T-helper 2 cell (primary cell): ENCODE measurements at regions not wholly inside any gene's neighbourhood (a gene's known extent, or its start where the extent isn't known, plus 50 kb on each side); places are given as distances from the start of the nearest gene placed in this dataset.

ENCODE experiments used
- DNase-seq, 5 experiments: peaks; one replicate each; pipeline versions ENCODE4 v3.0.0 to v3.0.0-alpha.2; 2012 to 2022

DNA sequence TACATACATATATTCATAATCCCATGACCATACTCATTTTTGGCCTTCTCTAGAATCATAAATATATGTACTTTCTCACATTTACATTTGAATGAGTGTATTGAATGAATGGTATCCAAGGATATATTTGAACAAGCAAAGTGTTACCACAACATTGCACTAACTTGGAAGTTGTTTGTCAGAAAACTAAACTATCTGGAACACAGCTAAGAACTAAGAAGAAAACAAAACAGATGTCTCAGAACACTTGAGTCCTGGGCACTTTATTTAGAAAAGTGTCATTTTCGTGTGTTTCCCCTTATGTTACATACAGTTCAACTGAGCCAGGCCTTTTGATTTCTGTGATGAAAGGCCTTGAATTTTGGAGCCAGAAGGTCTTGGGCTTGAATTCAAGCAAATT, 466.7 kb upstream of the FAT1 start:
- DNase-seq = no peak

DNA sequence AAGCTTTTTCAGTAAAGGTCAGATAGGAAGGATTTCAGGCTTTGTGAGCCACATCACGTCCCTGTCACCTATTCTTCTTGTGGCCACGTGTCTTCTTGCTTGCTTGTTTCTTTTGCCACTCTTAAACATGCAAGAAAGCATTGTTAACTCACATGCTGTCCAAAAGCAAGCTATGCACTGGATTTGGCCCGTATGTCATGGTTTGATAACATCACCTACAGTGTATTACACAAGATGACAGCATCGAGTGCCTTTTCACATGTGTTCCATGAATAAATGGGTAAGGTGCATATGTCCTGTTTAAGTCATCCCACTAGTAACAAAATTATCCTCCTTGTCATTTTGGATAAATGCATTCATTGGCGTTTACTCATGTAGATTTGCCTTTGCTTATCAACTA, 468.0 kb upstream of the FAT1 start:
- DNase-seq = no peak

DNA sequence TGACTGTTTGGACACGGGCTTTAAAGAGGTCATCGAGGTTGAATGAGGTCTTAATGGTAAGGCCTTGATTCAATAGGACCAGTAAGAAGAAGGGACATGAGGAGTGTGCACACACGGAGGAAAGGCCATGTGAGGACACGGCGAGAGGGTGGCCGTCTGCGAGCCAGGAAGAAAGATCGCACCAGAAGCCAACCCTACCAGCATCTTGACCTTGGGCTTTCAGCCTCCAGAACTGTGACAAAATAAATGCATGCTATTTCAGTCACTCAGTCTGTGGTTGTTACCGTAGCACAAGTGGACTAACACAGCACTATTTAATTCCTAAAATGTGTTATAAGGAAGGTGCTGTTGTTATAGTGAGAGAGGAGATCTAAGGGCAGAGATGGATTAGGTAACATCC, 468.6 kb upstream of the FAT1 start:
- no peak for DNase-seq

DNA sequence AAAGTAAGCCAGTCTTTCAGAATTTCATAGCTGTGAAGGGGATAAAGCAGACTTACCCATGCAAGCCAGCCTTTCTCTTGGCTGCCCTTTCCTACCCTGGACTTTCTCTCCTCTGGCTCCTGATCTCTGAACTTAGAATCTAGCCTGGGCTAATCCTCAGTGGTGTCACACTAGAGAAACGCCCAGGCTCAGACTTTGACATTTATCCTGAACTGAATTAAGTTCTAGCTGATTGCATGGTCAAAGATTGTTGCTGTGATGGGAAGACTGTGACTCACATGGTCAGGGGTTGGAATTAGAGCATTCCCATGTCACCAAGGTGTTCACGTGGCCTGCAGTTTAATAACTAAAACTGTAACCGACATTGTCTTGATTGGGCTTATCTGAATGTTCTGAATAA, 469.5 kb upstream of the FAT1 start:
- DNase-seq = no peak

DNA sequence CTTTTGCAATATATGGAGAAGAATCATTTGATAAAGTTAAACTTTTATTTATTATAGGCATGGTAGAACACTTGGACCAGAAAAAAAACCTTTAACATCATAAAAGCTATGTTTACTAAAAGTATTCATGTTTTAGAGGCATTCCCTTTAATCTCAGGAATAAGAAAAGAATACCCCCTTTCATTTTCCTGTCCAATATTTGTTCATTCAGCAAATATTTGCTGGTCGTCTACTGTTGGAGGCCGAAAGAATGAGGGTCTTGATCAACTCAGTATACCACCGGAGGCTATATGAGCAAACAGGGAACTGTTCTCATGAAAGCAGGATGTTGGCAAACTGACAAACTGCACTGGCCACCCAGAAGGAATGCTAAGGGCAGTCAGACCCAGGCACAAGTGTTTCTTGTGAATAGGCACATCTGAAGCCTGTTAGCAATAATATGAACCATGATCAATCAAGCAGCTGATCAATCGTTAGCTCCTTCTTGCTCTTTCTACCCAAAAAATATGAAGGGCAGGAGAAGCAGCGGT, 480.8 kb upstream of the FAT1 start:
- DNase-seq = no peak

DNA sequence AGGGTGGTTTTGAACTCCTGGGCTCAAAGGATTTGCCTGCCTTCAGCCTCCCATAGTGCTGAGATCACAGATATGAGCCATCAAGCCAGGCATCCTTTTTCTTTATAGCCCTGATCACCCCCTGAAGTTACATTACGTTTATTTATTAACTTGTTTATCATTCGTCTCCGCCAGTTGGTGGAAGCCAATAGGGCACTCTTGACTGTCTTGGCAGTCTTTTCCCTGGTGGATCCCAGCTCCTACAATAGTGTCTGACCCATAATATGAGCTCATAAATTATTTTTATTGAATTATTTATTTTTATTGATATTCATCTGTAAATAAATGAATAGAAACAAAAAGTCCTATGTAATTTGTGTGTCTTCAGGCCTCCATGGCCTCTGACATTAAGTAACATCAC, 484.3 kb upstream of the FAT1 start:
- DNase-seq = no peak

DNA sequence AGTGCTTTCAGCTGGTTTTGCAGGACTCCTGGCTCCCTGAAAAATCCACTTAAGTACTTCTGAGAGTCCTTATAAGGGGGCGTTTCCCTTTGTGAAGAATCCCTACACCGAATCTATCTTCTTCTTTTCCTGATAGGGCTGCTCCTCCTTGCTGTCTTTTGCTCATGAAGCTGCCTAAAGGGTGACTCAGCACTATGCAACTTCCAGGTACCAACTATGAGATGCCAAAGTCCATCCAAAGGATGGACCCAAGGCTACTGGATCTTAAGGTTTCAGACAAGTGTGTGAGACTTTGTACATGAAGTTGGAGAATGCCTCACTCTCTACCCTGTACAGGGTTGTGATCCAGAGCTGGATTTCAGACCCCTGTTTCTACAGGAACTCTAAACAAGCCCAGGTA, 485.0 kb upstream of the FAT1 start:
- DNase-seq = no peak

DNA sequence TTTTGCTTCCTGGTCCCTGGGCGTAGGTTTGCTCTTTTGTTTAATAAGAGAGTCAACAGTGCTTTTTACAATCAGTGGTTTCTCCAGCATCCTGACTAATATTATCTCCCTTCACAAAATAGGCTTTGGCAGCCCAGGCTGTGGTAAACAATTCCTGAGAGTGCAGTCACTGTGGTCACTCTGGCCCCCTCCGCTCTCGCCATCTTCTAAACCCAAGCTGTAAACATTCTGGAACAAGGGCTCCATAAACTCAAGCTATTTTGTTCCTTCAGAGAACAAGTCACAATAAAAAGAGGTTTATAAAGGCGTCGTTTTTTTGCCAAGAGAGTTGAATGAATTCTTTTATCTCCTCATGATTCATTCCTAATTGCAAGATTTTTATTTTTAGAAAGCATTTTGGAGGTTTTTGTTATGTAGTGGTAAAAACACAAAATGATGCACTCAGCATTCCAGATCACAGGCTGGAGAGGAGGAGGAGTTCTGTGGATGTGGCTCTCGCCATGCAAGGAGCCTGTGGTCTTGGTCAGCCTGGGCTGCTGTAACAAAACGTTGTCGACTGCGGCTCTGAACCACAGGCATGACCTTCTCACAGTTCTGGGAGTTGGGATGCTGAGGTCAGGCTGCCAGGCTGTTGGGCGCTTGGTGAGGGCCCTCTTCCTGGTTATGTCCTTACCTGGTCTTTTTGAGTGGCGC, 486.4 kb upstream of the FAT1 start:
- DNase-seq = no peak

DNA sequence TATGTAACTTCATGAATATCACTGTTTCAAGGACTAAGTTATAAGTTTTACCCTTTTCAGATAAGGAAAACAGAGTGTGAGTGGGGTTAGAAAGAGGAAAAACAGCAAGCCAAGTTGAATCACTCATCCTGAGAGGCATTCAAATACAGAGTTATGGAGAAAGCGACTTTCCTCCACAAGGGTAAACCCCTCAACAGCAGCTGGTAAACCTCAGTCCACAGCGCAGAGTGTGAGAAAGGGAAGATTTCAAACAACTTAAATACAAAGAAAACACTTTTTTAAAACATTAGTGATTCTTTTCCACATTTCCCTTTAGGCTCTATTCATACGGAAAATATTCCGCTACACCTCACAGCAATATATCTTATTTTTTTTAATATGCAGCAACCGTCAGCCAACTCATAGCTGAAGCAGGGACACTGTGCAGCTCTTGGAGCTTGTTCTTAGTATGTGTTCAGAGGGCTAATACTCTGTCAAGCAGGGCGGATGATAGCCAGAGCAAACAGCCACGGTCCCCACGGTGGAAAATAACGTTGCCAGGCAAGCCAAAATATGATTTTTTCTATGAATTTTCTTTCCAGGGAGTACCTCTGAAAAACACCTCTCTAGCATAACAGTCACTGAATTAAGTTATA, 488.9 kb upstream of the FAT1 start:
- DNase-seq = no peak

DNA sequence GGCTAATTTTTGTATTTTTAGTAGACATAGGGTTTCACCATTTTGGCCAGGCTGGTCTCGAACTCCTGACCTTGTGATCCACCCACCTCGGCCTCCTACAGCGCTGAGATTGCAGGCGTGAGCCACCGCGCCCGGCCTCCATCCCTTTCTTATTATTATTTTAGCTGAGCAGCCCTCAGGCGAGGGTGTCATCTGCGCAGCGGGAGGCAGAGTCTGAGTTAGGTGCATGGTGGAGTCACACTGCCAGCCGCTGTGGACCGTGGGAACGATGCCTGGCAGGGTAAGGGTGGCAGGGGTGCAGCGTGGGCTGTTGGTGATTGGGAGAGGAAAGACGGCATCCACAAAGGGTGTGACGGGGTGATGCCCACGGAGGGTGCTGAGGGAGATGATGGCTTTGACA, 491.8 kb upstream of the FAT1 start:
- DNase-seq = no peak

DNA sequence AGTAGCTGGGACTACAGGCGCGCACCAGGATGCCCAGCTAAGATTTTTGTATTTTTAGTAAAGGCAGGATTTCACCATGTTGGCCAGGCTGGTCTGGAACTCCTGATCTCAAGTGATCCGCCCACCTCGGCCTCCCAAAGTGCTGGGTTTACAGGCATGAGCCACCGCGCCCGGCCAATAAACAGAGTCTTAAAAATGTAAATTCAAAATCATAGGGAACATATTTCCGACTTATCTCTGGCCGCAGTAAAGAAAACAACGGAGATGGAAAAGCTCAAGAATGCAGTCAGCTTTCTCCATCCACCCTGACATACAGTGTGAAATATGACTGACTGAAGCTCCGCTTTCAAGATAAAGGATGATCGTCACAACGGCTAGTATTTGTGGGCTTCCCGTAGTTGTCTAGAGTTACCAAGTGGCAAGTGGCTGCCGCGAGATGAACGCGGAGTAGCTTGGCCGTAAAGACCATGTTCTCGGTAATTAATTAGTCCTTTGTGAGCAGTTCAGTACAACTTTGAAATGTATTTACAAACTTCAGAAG, 495.1 kb upstream of the FAT1 start:
- no peak for DNase-seq

DNA sequence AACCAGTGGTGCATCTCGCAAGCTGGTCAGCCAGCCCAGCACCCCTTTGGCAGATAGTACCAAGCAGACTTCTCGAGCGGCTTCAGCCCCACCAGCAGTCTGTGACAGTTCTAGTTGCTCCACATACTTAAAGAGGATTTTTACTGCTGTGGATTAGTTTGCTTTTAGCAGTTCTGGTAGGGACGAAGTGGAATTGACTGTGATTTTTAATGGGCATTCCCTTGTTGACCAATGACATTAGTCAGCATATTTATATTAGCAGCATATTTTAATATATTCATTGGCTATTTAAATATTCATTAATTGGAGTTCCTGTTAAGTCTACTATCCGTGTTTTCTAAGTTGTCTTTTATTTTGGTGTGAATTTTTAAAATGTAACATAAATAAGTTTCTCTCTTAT, 500.9 kb upstream of the FAT1 start:
- DNase-seq = no peak

DNA sequence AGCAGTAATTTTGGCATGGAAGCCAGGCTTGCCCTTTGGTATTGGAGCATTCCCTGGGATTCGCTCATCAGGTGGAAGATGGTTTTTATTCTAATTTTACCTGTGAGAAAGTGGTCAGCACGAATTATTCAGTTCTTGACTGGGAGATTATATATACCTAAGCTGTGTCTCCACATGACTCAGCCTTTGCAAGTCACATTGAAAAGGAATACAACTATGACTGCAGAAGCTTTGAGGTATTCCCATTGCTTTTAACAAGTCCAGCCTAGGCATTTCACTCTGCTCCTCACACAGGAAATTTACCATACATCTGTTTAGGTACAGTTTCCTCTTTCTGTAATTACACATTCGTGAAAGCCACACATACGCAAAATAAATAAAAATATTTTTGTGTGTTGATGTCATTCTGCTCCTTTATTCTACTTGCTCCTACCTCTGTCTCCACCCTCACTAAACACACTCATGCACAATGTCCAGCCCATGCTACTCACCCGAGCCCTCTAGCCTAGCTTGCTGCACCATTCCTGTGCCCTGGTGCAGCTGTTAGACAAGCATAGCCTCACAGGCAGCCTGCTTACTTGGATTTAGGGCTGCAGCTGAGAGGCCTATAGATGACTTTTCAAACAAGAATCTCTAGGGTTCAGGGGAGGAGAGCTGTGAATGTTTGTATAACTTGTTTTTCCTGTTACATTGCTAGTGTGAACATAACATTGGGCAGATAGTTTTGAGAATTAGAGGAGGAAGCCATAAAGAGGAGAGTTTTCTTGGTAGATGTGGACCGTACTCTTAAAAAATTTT, 504.4 kb upstream of the FAT1 start:
- DNase-seq = no peak

DNA sequence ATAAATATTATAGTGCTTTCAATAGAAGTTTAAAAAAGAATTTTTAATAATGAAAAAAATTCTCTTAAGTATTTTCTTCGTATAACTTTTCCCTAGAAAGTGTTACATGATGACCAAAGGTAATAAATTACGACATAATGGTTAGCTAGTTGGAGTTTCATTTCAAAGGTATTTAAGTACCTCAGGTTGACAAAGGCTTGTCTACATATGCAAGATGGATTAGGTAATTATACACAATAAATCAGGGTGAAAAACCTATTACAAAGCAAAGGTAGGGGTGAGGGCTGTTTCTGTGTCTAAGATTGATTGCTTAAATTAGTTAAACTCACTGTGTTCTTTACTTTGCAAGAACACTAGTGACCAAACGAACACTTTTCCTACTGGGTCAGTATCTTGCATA, 508.5 kb upstream of the FAT1 start:
- DNase-seq = no peak

DNA sequence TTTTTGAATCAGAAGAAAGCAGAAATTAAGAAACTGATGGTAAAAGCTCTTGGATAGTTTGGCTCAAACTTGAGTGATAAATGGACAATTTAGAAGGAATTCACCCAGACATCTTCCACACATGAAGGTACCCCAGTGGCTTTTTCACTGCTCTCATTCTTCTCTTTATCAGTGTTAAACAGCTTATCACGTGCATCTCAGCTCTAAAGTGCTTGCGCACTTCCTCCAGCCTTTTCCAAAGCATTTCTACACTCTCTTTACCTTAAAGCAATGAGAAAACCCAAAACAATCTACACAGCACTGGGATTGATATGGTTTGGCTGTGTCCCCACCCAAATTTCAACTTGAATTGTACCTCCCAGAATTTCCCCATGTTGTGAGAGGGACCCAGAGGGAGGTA, 509.1 kb upstream of the FAT1 start:
- DNase-seq = no peak

DNA sequence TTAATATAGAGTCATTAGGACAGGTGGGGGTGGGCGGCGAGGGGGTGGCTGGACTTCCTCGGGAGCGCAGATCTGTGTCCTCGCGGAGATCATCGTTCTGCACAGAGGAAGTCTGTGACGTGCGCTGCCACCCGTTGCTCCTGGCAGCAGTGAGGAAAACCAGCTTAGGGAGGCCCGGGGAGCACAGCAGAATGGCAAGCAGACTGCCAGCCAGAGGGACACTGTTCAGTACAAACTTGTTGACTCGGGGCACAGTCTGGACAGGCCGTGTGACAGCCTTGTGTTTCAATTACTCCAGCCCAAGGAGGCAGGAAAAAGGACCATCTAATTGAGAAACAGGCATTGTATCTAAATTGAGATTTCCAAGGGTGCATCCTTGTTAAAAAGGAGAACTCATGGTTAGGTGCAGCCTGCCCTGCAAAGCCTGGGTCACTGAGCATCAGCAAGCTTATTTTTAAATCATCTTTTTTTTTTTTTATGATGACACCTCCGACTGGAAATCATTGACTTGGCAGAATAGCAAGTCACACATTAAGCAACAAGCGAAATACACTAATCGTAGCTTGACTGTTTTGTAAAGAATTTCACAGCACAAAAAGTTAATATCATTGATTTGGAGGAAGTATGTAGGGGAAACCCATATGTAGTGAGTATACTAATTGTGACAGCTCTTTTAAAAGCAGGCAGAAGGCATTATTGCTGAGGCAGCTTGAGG, 512.0 kb upstream of the FAT1 start:
- no peak for DNase-seq

DNA sequence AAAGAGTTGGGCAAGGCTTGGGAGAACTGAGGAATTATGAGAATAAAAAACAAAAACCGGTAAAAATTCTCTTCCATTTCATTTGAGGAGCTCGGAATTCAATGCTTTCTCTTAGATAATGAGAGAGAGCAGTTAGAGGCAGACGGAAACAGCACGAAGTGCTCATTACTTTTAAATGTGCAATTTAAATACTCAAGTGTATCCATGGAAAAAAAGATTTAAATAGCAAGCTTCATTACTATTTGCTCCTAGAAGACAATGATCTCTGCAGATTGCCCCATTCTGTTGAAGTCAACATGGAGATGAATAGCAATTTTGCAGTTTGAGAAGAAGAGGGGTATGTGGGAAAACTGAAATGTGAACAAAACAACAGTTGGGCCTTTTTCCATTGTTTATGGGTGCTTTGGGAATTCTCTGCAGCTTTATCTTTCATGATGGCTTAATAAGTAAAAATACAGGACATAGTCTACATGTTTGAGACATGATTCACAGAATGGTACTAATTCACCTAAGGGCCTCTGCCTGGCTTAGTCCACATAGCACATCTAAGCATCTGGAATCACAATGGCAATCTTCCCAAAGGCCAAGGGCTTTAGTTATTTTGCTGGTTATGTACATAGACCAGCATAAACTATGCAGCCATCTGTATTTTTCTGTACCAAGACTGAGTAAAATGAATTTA, 512.7 kb upstream of the FAT1 start:
- no peak for DNase-seq

DNA sequence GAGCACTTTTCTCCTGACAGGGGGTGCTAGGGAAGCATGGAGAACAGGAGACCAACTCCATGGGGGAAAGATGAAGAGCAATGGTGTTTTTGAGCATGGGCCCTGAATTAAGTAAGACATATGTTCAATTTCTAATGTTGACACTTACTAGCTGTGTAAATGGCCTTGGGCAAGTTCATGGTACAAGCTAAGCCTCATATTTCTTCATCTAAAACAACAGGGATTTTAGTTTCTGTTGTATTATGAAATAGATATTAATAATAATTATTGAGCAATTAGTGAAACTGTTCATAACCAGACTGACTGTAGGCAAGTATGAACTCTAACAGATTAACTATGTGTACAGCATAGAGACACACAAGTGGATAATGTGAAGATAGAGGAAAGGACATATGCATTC, 515.0 kb upstream of the FAT1 start:
- DNase-seq = no peak

DNA sequence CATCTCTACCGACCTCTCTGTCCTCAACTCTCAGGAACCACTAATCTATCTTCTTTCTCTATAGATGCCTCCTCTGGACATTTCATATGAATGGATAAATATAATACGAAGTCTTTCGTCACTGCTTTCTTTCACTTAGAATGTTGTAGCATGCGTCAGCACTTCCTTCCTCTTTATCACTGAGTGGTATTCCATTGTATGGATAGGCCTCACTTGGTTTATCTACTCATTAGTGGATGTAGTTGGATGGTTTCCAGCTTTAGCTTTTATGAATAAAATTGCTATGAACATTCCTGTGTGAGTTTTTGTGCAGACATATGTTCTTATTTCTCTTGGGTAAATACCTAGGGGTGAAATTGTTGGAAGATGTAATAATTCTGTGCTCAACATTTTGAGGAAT, 528.2 kb upstream of the FAT1 start:
- DNase-seq = no peak

DNA sequence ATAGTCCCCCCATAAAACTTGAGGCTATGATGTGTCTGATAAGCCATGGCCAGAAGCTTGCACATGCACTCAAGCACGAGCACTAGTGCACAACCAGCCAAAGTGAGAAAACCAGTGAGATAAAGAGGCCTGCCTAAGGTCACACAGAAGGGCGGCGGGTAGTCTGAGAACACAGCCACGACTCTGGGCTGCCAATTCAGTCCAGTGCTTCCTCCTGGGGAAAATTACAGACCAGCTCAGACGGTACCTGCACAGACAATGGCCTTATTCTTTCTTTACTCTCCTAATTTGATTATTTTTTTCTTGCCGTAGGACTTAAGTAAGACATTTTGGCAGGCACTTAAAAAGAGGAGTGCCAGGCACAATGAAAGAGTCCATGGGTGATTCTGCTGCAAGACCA, 533.2 kb upstream of the FAT1 start:
- no peak for DNase-seq

DNA sequence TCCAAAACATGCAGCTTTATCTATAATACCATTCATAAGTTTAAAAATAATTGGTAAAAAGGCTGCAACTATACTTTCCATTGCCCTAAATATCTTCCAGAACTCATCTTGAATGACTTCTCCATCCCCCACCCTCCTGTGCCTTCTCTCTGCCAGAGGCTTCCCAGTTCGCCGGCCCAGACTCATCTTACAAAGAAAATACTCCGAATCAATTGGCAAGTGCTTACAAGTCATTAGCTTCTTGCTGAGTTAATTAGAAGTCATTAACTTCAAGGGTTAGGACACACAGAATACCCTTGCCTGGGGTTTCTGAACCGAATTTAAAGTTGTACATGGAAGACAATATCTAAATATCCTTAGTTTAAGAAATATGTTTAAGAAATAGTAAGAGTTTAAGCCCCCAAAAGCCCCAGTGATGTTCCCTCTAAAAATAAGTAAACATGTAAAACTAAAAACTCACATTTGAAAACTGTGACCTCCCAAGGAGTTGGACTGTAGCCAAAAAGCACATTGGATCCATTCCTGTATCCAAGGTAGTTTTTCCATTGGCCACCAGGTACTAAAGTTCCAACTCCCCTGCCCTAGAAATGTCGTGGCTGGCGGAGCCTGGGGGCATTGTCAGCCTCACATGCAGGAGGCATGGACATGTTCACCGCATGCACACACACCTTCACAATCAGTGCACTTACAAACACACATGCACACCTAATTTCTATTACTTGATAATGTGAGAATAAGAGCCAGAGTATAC, 535.2 kb upstream of the FAT1 start:
- DNase-seq = no peak

DNA sequence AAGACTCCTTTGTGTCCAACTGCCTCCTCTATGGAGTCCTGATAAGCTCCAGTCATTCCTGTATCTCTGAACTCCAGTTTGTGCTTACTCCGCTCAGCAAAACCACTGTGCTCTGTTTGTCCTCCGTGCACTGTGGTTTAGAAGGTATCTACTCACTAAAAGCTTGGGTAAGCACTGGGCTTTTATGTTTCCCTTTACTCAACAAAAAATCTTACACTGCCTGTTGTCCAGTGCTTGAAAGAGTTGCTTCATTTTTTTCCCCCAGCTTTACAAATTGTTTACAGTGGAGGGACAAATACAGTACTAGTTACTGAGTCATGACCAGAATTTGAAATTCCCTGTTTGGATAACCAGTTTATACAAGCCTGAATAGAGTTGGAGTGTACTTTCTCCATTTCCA, 545.3 kb upstream of the FAT1 start:
- DNase-seq = no peak
